Neural progenitor cell (in vitro differentiated cells): ENCODE measurements at regions not wholly inside any gene's neighbourhood (a gene's known extent, or its start where the extent isn't known, plus 50 kb on each side); places are given as distances from the start of the nearest gene placed in this dataset.

Source experiments
- DNase-seq: peaks from one replicate; pipeline ENCODE4 v3.0.0-alpha.2; 2016; ENCODE audit warnings: low spot score
- H2AFZ ChIP-seq: fragments of 200-600 bp; sonication (generic); replicated peaks from 2 replicates; pipeline ENCODE4 v1.6.1; 2016; ENCODE audit warnings: antibody characterized with exemption
- H3F3A ChIP-seq: fragments of 200-600 bp; sonication (generic); 2 replicates; pipeline ENCODE4 v1.6.1; 2016; ENCODE audit warnings: antibody characterized with exemption, low read depth
- H3K27ac ChIP-seq: fragments of 200-600 bp; sonication (generic); 2 replicates; pipeline ENCODE4 v1.5.1; 2016; ENCODE audit warnings: mild to moderate bottlenecking
- H3K27me3 ChIP-seq: fragments of 200-600 bp; sonication (generic); 2 replicates; pipeline ENCODE4 v1.6.1; 2016; ENCODE audit warnings: mild to moderate bottlenecking, moderate library complexity
- H3K36me3 ChIP-seq: fragments of 200-600 bp; sonication (generic); 2 replicates; pipeline ENCODE4 v1.5.1; 2016
- H3K4me1 ChIP-seq: fragments of 200-600 bp; sonication (generic); 2 replicates; pipeline ENCODE4 v1.6.1; 2016; ENCODE audit warnings: mixed run types
- H3K4me2 ChIP-seq: fragments of 200-600 bp; sonication (generic); 2 replicates; pipeline ENCODE4 v1.6.1; 2016
- H3K4me3 ChIP-seq: fragments of 200-600 bp; sonication (generic); 2 replicates; pipeline ENCODE4 v1.5.1; 2016
- H3K79me2 ChIP-seq: fragments of 200-600 bp; sonication (generic); 2 replicates; pipeline ENCODE4 v1.6.1; 2016; ENCODE audit warnings: low read depth
- H3K9ac ChIP-seq: fragments of 200-600 bp; sonication (generic); 2 replicates; pipeline ENCODE4 v1.6.1; 2016
- H3K9me3 ChIP-seq: fragments of 200-600 bp; sonication (generic); 2 replicates; pipeline ENCODE4 v1.5.1; 2016; ENCODE audit warnings: low read depth
- H4K20me1 ChIP-seq: fragments of 200-600 bp; sonication (generic); 2 replicates; pipeline ENCODE4 v1.6.1; 2016; ENCODE audit warnings: low read depth
- H3K27ac Mint-ChIP-seq: 3 replicates; pipeline ENCODE4 v1.8.0; 2021; ENCODE audit warnings: mixed read lengths
- H3K27me3 Mint-ChIP-seq: 2 replicates; pipeline ENCODE4 v1.8.0; 2022; ENCODE audit warnings: low read depth, mild to moderate bottlenecking, inconsistent platforms, moderate library complexity, mixed read lengths; ENCODE audit not compliant: insufficient read depth
- H3K36me3 Mint-ChIP-seq: 3 replicates; pipeline ENCODE4 v1.8.0; 2021; ENCODE audit warnings: mixed read lengths
- H3K4me1 Mint-ChIP-seq: 3 replicates; pipeline ENCODE4 v1.8.0; 2021; ENCODE audit warnings: mixed read lengths
- H3K4me3 Mint-ChIP-seq: 3 replicates; pipeline ENCODE4 v1.8.0; 2021; ENCODE audit warnings: mild to moderate bottlenecking, moderate library complexity, mixed read lengths
- H3K9me3 Mint-ChIP-seq: 3 replicates; pipeline ENCODE4 v1.8.0; 2020; ENCODE audit warnings: mixed read lengths
- EZH2 ChIP-seq: fragments of 200-600 bp; sonication (generic); IDR thresholded peaks from 2 replicates; pipeline ENCODE4 v1.6.1; 2017; ENCODE audit warnings: antibody characterized with exemption, mild to moderate bottlenecking, moderate library complexity
- EZH2phosphoT487 ChIP-seq: fragments of 200-600 bp; sonication (generic); IDR thresholded peaks from 2 replicates; pipeline ENCODE4 v1.6.1; 2017; ENCODE audit warnings: antibody characterized with exemption
- TF ChIP-seq, protein P1 (sequence below): fragments of 200-600 bp; sonication (generic); IDR thresholded peaks from 2 replicates; pipeline ENCODE4 v1.5.1; 2017; ENCODE audit warnings: antibody characterized with exemption, mild to moderate bottlenecking

- no peaks in the 10 kb centered on the region for H3K36me3 Mint-ChIP-seq
Measured at GRCh38 chr11:25727944-25728343, 604.0 kb upstream of the ANO3 start.

GRCh38 chr11:25730230-25730629 is 601.7 kb upstream of the ANO3 start:
- Mint-ChIP-seq H3K36me3 (no peaks in the 10 kb centered on the region), H3K4me1 (no peaks in the 10 kb centered on the region), H3K27me3 (no peaks in the 10 kb centered on the region), H3K27ac (no peak overlapping the region), H3K9me3 (peaks cover 11% of the 10 kb centered on the region), H3K4me3 (no peak overlapping the region)
- Histone ChIP-seq H3K4me1 (no peaks in the 10 kb centered on the region), H3K9ac (no peak overlapping the region), H3K79me2 (no peaks in the 10 kb centered on the region), H3F3A (no peaks in the 10 kb centered on the region), H3K9me3 (no peaks in the 10 kb centered on the region), H2AFZ (no peak overlapping the region), H3K4me3 (no peak overlapping the region), H4K20me1 (no peaks in the 10 kb centered on the region), H3K4me2 (no peak overlapping the region), H3K27me3 (no peaks in the 10 kb centered on the region), H3K36me3 (no peaks in the 10 kb centered on the region), H3K27ac (no peak overlapping the region)
- TF ChIP-seq EZH2 (no peak), EZH2phosphoT487 (no peak)
- TF ChIP-seq, protein P1, sequence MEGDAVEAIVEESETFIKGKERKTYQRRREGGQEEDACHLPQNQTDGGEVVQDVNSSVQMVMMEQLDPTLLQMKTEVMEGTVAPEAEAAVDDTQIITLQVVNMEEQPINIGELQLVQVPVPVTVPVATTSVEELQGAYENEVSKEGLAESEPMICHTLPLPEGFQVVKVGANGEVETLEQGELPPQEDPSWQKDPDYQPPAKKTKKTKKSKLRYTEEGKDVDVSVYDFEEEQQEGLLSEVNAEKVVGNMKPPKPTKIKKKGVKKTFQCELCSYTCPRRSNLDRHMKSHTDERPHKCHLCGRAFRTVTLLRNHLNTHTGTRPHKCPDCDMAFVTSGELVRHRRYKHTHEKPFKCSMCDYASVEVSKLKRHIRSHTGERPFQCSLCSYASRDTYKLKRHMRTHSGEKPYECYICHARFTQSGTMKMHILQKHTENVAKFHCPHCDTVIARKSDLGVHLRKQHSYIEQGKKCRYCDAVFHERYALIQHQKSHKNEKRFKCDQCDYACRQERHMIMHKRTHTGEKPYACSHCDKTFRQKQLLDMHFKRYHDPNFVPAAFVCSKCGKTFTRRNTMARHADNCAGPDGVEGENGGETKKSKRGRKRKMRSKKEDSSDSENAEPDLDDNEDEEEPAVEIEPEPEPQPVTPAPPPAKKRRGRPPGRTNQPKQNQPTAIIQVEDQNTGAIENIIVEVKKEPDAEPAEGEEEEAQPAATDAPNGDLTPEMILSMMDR, result no peak
- no peak for DNase-seq

More at GRCh38 chr11:25727944-25728343, 604.0 kb upstream of the ANO3 start:
- no peak overlapping the region for H3K4me3 ChIP-seq
- no peaks in the 10 kb centered on the region for H3K4me1 ChIP-seq
- H2AFZ ChIP-seq, result no peak overlapping the region
- no peaks in the 10 kb centered on the region for H4K20me1 ChIP-seq
- no peak for TF ChIP-seq EZH2phosphoT487
- no peak for TF ChIP-seq EZH2
- TF ChIP-seq, protein P1, result no peak
- Mint-ChIP-seq H3K4me3 (no peak overlapping the region), H3K4me1 (no peaks in the 10 kb centered on the region), H3K27me3 (no peaks in the 10 kb centered on the region), H3K9me3 (peaks cover 14% of the 10 kb centered on the region), H3K27ac (no peak overlapping the region)
- H3K9me3 ChIP-seq, result no peaks in the 10 kb centered on the region
- no peaks in the 10 kb centered on the region for H3K79me2 ChIP-seq
- no peak overlapping the region for H3K27ac ChIP-seq
- DNase-seq, result no peak
- H3K27me3 ChIP-seq, result no peaks in the 10 kb centered on the region
- H3K36me3 ChIP-seq, result no peaks in the 10 kb centered on the region
- H3F3A ChIP-seq, result no peaks in the 10 kb centered on the region
- no peak overlapping the region for H3K9ac ChIP-seq
- H3K4me2 ChIP-seq, result no peak overlapping the region

GRCh38 chr11:25733777-25734176 is 598.2 kb upstream of the ANO3 start:
- peaks cover 11% of the 10 kb centered on the region for H3K9me3 Mint-ChIP-seq
- no peak overlapping the region for H3K4me3 ChIP-seq
- no peaks in the 10 kb centered on the region for H3K27me3 ChIP-seq
- no peak for DNase-seq
- no peak overlapping the region for H3K4me2 ChIP-seq
- no peaks in the 10 kb centered on the region for H3K4me1 ChIP-seq
- no peaks in the 10 kb centered on the region for H3K27me3 Mint-ChIP-seq
- no peaks in the 10 kb centered on the region for H3K36me3 ChIP-seq
- no peak overlapping the region for H3K27ac ChIP-seq
- no peaks in the 10 kb centered on the region for H3K36me3 Mint-ChIP-seq
- H3K9ac ChIP-seq, result no peak overlapping the region
- H2AFZ ChIP-seq, result no peak overlapping the region
- no peaks in the 10 kb centered on the region for H3K79me2 ChIP-seq
- H3K4me3 Mint-ChIP-seq, result no peak overlapping the region
- no peak overlapping the region for H3K27ac Mint-ChIP-seq
- H4K20me1 ChIP-seq, result no peaks in the 10 kb centered on the region
- H3K9me3 ChIP-seq, result no peaks in the 10 kb centered on the region
- TF ChIP-seq EZH2phosphoT487, result no peak
- no peak for TF ChIP-seq EZH2
- TF ChIP-seq, protein P1, result peak; percentile 23
- H3K4me1 Mint-ChIP-seq, result no peaks in the 10 kb centered on the region
- no peaks in the 10 kb centered on the region for H3F3A ChIP-seq
